HG03521 (cell line): ENCODE measurements at regions not wholly inside any gene's neighbourhood (a gene's known extent, or its start where the extent isn't known, plus 50 kb on each side); places are given as distances from the start of the nearest gene placed in this dataset.
A peak's percentile ranks its signal among the peaks of the same experiment; 100 is the strongest.

ENCODE experiments used
- ATAC-seq: cut with Tn5 transposase; IDR thresholded peaks from one replicate; pipeline ENCODE4 v1.9.1; 2021; ENCODE audit warnings: mild to moderate bottlenecking, moderate library complexity; ENCODE audit not compliant: unreplicated experiment

- no peak for ATAC-seq
Observed at GRCh38 chrX:39577206-39577984, 520.4 kb downstream of the BCOR start.

DNA sequence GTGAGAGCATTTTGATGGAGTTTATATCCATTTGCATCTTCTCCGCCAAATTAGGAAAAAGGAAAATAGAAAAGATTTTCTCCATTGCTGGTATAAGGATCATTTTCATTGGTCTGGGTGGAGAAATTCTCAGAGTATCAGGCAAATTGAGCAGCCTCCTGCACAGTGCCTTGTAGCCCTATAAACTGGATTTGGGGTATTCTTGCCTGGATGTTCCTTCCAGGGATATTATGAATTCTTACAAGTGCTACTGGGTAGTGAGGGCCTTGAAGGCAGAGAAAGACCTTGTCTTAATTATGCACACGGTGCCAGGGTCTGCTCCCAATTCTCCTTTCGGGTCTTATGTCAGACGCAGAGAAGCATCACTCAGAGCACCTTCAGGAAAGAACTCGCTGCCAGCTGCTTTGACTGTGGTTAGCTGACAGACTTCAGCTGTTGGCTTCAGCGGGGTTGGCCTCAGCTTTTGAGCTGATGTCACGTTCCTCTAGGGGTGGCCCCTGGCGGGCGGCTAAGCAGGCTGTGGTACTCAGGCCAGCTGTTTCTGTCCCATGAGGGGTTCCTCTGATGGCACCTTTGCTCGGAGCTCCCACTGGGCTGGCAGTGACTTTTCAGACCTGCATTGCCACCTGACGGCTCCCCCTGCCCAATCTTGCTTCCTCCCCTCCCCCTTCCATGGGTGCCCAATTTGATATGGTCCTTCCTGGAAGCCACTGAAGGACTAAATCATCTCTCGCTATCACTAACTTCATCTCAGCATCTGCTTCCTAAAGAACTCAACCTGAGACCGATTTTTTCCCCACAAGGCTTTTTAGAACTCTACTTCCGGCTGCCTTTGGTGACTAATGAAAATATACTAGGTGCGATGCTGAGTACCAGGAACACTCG, 519.5 kb downstream of the BCOR start:
- ATAC-seq, result peak; percentile 92

DNA sequence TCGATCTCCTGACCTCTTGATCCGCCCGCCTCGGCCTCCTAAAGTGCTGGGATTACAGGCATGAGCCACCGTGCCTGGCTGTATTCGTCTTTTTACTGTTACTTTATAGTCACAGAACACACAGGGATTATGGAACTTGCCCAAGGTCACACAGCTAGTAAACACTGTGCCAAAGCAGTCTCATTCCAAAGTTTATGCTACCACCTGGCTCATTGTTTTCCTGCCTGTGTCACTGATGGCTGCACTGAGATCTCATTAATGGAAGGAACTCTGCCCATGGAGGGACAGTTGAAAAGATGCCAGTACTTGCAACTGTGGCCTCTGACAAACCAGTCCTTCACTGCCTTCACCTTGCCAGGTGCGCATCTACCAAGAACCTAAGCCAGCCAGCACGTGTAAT, 517.7 kb downstream of the BCOR start:
- ATAC-seq, result no peak

DNA sequence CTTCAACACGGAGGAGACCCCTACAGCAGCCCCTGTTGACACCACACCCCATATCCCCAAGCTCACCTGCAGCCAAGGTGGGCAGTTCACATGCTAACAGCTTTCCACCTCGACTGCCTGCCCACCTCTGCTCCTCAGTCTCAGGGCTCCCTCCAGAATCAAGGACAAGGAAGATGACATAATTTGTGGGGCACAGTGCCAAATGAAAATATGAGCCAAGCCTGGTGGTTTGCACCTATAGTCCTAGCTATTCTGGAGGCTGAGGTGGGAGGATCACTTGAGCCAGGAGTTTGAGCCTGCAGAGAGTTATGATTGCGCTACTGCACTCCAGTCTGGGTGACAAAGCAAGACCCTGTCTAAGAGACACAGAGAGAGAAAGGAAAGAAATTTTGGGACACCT, 516.3 kb downstream of the BCOR start:
- ATAC-seq, result no peak

- ATAC-seq, result no peak
Observed at GRCh38 chrX:39582091-39582490, 515.7 kb downstream of the BCOR start.

DNA sequence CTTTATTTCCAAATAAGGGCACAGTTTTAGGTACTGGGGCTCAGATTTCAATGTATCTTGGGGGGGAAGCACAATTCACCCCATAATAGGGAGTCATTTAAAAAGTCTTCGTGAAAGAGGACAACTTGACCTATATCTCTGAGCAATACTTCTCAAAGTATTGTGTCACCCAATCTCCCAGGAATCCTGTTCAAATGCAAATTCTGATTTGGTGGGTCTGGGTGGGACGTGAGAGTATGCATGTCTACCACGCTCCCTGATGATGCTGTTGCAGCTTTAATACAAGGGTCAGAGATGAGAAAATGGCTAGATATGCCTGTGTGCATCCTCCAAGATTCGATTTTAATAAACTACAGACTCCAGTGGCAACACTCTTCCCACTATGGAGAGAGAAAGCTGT, 514.8 kb downstream of the BCOR start:
- no peak for ATAC-seq

GRCh38 chrX:39585808-39586207, 511.9 kb downstream of the BCOR start:
- no peak for ATAC-seq

- no peak for ATAC-seq
Observed at GRCh38 chrX:39586359-39586758, 511.4 kb downstream of the BCOR start.

DNA sequence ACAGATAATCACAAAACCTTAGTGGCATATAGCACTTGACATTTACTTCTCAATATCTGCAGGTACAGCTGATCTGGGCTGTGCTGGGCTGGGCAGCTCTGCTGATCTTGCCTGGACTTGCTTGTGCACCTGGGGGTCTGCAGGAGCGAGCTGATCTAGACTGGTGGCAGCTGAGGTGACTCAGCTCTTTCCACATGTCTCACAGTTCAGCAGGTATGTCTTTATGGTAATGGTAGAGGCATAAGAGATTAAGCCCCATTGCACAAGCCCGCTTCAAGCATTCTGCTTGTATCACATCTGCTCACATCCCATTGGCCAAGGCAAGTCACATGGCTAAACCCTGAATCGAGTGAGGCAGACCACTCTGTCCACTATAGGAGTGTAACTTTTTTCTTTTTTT, 506.7 kb downstream of the BCOR start:
- ATAC-seq, result no peak

DNA sequence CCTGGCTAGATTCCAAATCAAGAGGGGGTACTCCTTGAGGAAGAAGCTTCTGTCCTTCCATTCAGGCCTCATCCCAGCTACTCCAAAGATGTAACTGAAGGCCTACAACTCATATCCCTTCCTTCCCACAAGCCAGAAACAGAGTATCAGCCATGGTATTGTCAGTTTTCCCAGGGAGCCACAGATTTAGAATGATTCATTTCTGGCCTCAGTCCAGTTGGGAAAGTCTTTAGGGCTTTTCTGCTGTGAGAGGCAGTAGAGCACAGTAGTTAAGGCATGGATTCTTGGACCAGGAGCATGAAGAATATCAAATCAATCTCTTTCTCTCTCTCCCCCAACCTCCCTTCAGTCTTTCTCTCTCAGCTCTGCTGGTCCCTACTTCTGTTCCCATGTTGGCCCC, 505.0 kb downstream of the BCOR start:
- ATAC-seq, result no peak

DNA sequence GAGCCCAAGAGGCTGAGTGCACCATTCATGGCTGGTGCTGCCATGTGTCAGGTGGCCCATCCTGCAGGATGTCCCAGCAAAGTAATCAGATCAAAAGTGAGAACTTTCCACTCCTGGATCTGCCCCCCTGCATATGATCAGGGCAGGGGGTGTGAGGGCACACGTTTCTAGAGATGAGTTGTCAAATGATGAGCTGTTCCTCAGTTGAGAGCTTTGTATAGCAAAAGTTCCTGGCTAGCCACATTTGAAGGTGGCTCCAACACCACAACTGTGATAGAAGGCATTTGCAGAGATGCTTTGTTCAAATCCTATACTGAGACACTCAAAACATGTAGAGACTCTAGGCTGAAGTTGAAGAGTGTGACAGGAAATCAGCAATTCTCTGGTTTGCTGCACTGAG, 501.8 kb downstream of the BCOR start:
- ATAC-seq, result no peak

GRCh38 chrX:39596437-39596836, 501.3 kb downstream of the BCOR start:
- ATAC-seq, result no peak

- ATAC-seq, result no peak
Observed at GRCh38 chrX:39599339-39599738, 498.4 kb downstream of the BCOR start.

DNA sequence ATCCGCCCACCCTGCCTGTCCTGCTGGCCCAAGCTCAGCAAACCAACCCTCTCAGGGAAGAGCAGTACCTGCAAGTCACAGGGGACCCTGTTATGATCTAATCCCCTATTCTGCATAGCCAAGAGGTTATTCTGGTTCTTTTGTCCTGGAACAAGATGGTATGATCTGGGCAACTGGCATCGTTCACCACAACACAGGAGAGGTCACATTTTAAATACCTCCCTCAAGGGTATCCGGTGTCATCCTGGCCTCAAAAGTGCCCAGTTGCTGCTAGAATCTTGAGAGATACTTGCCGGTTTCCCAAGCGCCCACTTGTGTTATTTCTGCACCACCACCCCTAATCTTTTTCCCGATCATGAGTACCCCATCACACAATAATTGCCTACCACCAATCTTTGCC, 497.5 kb downstream of the BCOR start:
- ATAC-seq, result no peak

- no peak for ATAC-seq
Observed at GRCh38 chrX:39601231-39602177, 496.3 kb downstream of the BCOR start.

GRCh38 chrX:39602195-39602594, 495.6 kb downstream of the BCOR start:
- no peak for ATAC-seq

GRCh38 chrX:39603230-39603629, 494.5 kb downstream of the BCOR start:
- no peak for ATAC-seq

- no peak for ATAC-seq
Observed at GRCh38 chrX:39605183-39605582, 492.6 kb downstream of the BCOR start.

- ATAC-seq, result no peak
Observed at GRCh38 chrX:39605866-39606265, 491.9 kb downstream of the BCOR start.

GRCh38 chrX:39609941-39610340, 487.8 kb downstream of the BCOR start:
- no peak for ATAC-seq

GRCh38 chrX:39611468-39611867, 486.3 kb downstream of the BCOR start:
- no peak for ATAC-seq
